NOMO-1 (cell line): ENCODE measurements at regions not wholly inside any gene's neighbourhood (a gene's known extent, or its start where the extent isn't known, plus 50 kb on each side); places are given as distances from the start of the nearest gene placed in this dataset.
A peak's percentile ranks its signal among the peaks of the same experiment; 100 is the strongest.

Experiments used
- DNase-seq, 2 experiments: peaks; one replicate each; lab custom pipeline; 2025; ENCODE audit not compliant: unreplicated experiment in 2 of 2; lab: John Stamatoyannopoulos, UW

GRCh38 chr6:28695715-28696114, 170.0 kb downstream of the GPX5 start:
- DNase-seq: no peak

DNA sequence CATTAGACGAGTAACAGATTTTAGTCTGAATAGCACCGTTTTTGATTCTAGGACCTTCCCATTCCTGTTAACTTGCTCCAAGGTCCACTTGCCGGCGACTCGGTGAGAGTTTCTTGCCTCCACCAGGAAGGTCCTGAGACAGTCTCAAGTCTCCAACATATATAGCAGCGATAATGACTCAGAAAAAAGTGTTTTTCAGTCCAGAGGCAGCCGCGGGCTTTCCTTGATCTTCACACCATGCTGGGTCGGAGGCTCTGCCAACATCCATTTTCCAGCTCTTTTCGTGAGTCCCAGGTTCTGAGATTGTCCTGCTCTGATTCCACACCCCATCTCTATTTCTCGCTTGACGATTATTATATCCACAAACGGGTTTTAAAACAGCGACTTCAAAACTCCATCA, 170.5 kb downstream of the GPX5 start:
- DNase-seq: no peak

DNA sequence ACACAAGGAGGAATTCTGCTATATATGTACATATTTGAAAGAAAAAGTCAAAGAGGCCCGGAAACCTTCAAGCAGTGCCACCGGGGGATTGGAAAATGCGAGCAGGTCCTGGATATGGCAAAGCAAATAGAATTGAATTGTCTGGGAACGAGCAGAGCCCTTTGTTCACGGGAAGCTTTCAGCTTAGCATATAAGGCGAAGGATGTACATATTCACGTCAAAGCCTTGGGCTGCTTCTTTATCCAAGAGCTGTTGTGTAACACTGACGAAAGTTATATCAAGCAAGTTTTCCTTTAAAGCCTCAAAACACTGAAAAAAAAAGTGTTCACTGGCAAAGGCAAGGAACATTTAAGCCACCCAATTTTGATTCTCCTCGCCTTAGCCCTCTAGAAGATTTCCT, 171.0 kb downstream of the GPX5 start:
- DNase-seq: no peak

DNA sequence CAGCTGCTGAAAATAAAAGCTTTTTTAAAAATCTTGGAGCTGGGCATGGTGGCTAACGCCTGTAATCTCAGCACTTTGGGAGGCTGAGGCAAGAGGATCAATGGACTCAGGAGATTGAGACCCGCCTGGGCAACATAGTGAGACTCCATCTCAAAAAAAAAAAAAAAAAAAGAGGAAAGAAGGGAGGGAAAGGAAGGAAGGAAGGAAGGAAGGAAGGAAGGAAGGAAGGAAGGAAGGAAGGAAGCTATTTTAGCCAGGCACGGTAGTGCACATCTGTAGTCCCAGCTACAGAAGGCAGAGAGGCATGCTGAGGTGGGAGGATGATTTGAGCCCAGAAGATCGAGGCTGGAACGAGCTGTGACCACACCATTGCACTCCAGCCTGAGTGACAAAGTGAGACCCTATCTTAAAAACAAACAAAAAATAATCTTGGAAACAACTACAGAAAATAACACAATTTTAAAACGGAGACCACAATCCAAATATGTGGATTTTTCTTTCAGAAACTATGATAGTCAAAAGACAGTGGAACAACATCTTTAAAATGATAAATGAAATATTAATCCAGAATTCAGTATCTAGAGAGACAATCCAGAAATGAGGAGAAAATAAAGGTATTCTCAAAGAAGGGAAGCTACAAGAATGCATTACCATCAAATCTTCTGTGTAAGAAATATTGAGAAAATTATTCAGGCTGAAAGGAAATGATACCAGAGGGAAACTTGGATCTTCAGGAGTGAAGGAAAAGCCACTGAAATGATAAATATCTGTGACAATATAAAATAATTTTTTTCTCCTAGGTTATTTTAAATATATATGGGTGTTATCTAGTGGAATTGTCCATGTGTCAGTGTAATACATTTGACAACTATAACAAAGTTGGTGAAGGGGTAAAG, 182.0 kb downstream of the GPX5 start:
- no peak for DNase-seq

GRCh38 chr6:28709478-28710349, 184.0 kb downstream of the GPX5 start:
- DNase-seq: no peak

DNA sequence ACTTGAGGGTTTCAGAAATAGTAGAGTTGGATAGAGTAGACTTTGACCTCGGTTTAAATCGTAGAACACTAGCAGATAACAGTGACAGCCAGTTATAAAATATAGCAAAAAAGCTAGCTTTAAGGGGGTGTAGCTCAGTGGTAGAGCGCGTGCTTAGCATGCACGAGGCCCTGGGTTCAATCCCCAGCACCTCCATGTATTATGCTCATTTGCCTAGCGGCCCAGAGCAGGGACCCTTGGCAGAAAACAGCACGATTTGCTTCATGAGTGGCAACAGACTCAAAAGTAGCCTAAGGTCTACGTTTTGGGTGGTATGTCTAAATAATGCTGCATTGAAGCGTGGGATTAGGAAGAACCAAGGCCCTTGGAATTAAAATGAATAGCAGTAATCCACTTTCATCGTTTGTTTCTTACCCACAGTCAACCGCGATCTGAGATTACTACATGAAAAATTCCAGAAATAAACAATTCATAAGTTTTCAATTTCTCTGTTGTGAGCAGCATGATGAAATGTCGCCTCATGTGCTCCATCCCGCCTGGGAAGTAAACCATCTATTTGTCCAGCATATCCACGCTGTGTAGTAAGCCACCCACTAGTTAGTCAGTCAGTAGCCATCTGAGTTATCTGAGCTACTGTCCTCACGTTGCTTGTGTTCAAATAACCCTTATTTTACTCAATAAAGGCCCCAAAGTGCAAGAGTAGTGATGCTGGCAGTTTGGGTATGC, 184.9 kb downstream of the GPX5 start:
- no peak for DNase-seq

GRCh38 chr6:28711325-28711724, 185.6 kb downstream of the GPX5 start:
- DNase-seq: no peak

- no peak for DNase-seq
These were observed 186.2 kb downstream of the GPX5 start for GRCh38 chr6:28711788-28712341.

DNA sequence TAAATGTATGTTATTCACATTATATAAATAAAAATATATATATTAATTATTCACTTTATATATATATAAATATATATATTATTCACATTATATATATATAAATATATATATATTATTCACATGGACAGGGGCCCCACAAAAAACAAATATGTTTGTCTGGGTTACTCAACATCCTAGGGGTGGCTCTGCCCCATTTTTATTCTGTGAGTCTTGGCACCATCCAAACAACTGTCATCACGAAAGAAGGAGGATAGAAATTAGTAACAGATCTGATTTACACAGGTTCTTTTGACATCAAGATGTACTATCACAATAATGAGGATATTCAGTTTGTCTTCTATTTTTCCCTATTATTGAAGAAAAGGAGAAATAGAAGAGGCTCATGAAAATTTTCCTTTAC, 187.3 kb downstream of the GPX5 start:
- DNase-seq: peak; percentile 23 to 66

DNA sequence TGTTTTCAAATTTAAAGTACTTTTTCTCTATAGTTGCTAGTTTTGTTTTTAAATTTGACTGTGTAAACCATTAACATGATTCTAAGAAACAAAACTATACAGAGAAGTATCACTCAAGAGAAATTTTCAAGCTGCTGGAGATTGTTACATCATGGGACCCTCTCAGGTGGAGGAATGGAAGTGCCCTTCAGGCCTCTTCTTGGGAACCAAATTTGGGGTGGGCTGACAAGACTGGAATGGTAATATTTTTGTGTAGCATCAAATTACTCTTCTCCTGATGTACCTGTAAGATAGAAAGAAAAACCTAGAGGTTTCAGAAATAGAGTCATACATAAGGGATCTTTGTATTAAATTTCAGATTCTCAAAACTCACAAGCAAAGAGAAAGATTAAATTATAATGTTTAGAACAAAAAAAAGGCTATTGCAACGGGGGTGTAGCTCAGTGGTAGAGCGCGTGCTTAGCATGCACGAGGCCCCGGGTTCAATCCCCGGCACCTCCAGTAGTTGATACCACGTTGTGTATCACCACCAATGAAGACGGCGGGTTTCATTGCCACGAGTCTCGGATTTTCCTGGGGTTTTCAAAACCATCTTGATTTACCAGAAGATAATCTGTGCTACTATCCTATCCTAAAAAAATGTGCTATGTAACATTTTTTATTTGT, 193.7 kb downstream of the GPX5 start:
- no peak for DNase-seq

DNA sequence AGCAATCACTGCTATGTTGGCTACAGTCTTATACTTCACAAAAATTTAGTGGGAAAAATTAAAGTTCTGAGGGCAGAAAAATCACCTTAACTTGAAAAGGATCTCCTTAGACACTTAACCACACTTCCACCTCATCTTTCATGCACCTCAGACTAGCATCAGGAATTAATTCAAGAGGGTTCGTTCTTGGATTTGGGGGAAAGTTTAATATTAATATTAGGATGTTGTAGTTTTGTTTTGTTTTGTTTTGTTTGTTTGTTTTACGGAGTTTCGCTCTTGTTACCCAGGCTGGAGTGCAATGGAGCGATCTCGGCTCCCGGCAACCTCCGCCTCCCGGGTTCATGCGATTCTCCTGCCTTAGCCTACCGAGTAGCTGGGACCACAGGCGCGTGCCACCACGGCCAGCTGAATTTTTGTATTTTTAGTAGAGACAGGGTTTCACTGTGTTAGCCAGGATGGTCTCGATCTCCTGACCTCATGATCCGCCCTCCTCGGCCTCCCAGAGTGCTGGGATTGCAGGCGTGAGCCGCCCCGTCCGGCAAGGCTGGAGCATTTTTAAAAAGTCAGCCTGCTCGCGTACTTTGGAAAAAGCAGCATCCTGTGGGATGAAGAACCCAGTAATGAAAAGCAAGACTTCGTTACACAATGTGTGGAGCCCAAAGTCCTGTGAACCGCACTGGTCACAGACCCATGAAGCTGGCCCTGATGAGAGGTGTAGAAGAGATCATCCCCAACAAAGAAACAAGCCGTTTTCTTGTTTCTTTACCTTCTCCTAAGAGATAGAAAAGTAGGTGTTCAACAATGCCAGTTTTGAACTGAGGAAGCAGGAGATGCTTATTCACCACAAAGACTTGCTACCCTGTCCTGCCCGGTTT, 194.9 kb downstream of the GPX5 start:
- DNase-seq: no peak

DNA sequence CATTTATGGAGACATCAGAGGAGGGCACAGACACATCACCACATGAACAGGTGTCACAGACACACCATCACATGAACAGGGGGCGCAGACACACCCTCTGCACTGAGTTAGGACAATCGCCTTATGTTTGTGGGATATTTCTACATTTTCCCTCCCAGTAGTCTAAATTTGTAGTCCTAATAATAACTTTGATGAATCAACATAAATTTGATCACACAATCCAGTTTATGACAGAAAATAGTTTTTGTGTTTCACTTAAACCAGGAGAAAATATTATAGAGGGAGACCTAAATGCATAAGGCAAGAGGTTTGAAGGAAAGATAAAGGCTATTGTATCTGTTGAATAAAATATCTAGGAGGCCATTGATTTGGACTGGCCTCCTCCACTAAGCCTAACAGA, 195.7 kb downstream of the GPX5 start:
- no peak for DNase-seq

GRCh38 chr6:28724395-28724794, 198.7 kb downstream of the GPX5 start:
- no peak for DNase-seq

DNA sequence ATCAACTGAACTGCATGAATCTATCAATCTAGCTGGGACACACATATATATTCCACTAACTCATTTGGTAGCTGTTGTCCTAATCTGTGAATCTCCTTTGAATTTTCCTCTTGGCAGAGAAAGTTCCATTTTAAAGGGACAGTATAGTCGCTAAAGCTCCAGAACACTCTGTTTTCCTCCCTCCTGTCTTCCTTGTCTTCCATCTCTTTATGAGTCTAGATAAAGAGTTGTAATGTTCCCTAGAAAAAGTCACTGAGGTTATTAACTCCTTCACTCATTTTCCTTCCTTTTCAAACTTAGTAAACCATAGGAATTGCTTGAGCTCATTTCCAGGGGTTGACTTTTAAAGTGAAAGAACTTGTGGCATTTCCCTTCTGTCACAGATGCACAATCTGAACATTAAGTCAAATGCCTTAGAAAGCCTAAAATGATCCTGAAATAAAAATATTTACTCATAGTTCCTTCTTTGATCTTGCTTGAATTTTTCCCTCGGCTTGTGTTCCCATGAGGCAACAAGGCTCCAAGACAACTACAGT, 198.4 kb downstream of the TRIM27 start:
- DNase-seq: no peak

GRCh38 chr6:28725890-28726348, 197.9 kb downstream of the TRIM27 start:
- DNase-seq: no peak

GRCh38 chr6:28726569-28727309, 197.0 kb downstream of the TRIM27 start:
- no peak for DNase-seq

DNA sequence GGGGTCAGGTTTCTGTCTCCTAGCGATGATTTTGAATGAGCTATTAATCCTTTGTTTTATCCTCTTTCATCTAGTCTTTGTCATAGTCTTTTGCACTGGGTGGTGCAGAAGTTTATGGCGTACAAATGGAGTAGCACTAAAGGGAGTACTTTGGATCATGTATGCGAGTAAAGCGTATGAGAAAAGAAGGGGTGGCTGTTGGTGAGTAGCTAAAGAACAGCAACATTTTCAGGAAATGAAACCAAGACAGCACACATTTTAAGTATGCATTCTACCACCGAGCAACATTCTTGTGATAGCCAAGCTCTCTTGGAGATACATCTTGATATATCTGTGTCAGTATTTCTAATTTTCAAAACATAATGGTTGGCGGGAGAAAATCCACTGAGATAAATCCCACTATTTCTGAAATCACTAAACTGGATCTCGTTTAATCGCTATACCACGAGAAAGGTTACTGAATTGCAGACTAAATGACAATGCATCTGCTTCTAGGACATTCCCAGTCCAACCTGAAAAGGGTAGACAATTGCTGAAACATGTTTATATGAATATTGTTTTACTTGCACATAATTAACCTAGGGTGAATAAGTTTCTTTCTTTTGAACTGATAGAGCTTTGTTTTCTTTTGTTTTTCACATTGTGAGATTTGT, 196.1 kb downstream of the TRIM27 start:
- peak; percentile 51 to 78 for DNase-seq
